Activated T-helper 1 cell treated with anti-CD3 and anti-CD28 coated beads, Interleukin-12 subunit alpha, Interleukin-12 subunit beta, Interleukin-2, Interleukin-4 antibody, amounts not matched to agents 30 ng/mL and 10 ng/mL and 1 ng/mL, durations not matched to agents 14 hours and 24 hours and 36 hours (primary cell): ENCODE measurements at regions not wholly inside any gene's neighbourhood (a gene's known extent, or its start where the extent isn't known, plus 50 kb on each side); places are given as distances from the start of the nearest gene placed in this dataset.

Experiments used
- DNase-seq: peaks from one replicate; pipeline ENCODE4 v3.0.0; 2021; ENCODE audit warnings: low spot score
- H3K27ac Mint-ChIP-seq: one replicate; pipeline ENCODE4 v1.8.0; 2021; ENCODE audit warnings: mild to moderate bottlenecking, mixed read lengths
- H3K27me3 Mint-ChIP-seq: one replicate; pipeline ENCODE4 v1.8.0; 2022; ENCODE audit warnings: mild to moderate bottlenecking, moderate library complexity, mixed read lengths; ENCODE audit not compliant: insufficient read depth
- H3K36me3 Mint-ChIP-seq: one replicate; pipeline ENCODE4 v1.8.0; 2021; ENCODE audit warnings: low read depth, mixed read lengths
- H3K4me1 Mint-ChIP-seq: one replicate; pipeline ENCODE4 v1.8.0; 2021; ENCODE audit warnings: low read depth, mixed read lengths
- H3K4me3 Mint-ChIP-seq: one replicate; pipeline ENCODE4 v1.8.0; 2021; ENCODE audit warnings: mild to moderate bottlenecking, moderate library complexity, mixed read lengths
- H3K9me3 Mint-ChIP-seq: one replicate; pipeline ENCODE4 v1.8.0; 2021; ENCODE audit warnings: mixed read lengths
- intact Hi-C: fragments of 100-400 bp; cut with micrococcal nuclease; formaldehyde crosslinking; loops from one replicate; pipeline ENCODE4 v1.15.1; 2024

DNA sequence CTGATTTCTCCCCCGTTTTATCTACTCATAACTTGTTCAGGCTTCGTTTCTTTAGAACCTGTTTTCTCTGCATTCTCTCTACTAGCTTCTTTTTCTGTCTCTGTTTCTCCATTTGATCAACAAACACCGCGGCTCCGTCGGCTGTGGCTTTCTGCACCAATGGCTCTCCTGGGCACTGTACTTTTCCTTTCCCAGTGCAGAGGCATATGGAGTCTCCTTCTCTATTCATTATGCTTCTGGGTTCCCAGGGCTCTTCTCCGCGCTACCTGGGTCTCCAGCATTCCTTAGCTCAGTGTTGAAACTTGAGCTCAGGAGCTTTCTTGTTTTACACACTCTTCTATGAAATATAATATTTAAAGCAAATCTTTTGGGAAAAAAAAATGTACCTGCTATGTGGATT is 196.6 kb upstream of the SOX11 start:
- no peak overlapping the region for H3K27ac Mint-ChIP-seq
- peaks cover 3% of the 10 kb centered on the region for H3K9me3 Mint-ChIP-seq
- H3K4me1 Mint-ChIP-seq, result no peaks in the 10 kb centered on the region
- no peaks in the 10 kb centered on the region for H3K27me3 Mint-ChIP-seq
- no peak overlapping the region for H3K4me3 Mint-ChIP-seq
- DNase-seq, result no peak
- H3K36me3 Mint-ChIP-seq, result no peaks in the 10 kb centered on the region
- intact Hi-C loops, result no loop called here

DNA sequence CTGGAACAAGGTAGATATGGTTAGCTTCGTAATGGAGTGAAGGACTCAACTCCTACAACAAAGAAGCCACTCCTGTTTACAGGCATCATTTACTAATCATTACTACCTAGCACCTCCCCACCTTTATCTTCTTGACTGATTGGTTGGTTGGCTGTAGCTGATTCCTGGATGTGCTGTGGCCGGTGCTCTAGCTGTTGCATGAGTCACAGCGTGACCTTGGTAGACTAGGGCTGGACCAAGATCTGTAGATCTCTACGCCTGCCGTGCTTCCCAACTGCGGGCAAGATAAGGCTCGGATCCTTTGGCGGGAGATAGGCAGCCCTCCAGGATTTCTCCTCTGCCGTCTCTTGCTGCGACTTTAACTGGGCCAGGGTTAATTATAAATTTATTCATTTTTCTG is 194.3 kb upstream of the SOX11 start:
- DNase-seq, result no peak
- Mint-ChIP-seq H3K9me3 (peaks cover 3% of the 10 kb centered on the region), H3K4me3 (no peak overlapping the region), H3K36me3 (no peaks in the 10 kb centered on the region), H3K27me3 (no peaks in the 10 kb centered on the region), H3K27ac (no peak overlapping the region), H3K4me1 (no peaks in the 10 kb centered on the region)
- intact Hi-C loops, result no loop called here

- no peak for DNase-seq
- no peak overlapping the region for H3K4me3 Mint-ChIP-seq
- peaks cover 3% of the 10 kb centered on the region for H3K9me3 Mint-ChIP-seq
- H3K4me1 Mint-ChIP-seq, result no peaks in the 10 kb centered on the region
- no peaks in the 10 kb centered on the region for H3K36me3 Mint-ChIP-seq
- no peak overlapping the region for H3K27ac Mint-ChIP-seq
- intact Hi-C loops, result no loop called here
- H3K27me3 Mint-ChIP-seq, result no peaks in the 10 kb centered on the region
Observed at GRCh38 chr2:5501807-5502206, 190.4 kb upstream of the SOX11 start.

- H3K9me3 Mint-ChIP-seq, result peaks cover 3% of the 10 kb centered on the region
- H3K36me3 Mint-ChIP-seq, result no peaks in the 10 kb centered on the region
- no peaks in the 10 kb centered on the region for H3K4me1 Mint-ChIP-seq
- H3K27ac Mint-ChIP-seq, result no peak overlapping the region
- DNase-seq, result no peak
- intact Hi-C loops, result no loop called here
- no peaks in the 10 kb centered on the region for H3K27me3 Mint-ChIP-seq
- no peak overlapping the region for H3K4me3 Mint-ChIP-seq
Observed at GRCh38 chr2:5502385-5502784, 189.8 kb upstream of the SOX11 start.

DNA sequence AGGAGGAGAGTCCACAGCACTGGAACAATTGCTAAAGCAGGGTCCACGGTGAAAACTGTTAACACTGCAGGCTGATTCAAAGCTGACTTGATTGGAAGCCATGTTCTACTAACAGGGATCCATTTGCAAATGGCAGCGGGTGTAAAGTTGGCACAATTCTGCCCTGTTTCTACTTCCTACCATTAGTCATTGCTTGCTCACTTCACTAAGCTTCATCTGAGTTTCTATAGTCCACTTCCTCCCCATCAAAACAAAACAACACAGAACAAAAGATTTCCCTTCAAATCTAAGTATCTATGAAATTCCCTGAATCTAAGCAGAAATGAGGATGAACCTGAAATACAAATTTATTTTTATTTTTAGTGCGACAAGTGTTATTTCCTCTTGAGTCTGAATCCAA is 187.4 kb upstream of the SOX11 start:
- intact Hi-C loops, result no loop called here
- H3K4me3 Mint-ChIP-seq, result no peak overlapping the region
- no peaks in the 10 kb centered on the region for H3K36me3 Mint-ChIP-seq
- no peak for DNase-seq
- H3K27ac Mint-ChIP-seq, result no peak overlapping the region
- H3K4me1 Mint-ChIP-seq, result no peaks in the 10 kb centered on the region
- no peaks in the 10 kb centered on the region for H3K9me3 Mint-ChIP-seq
- H3K27me3 Mint-ChIP-seq, result no peaks in the 10 kb centered on the region

DNA sequence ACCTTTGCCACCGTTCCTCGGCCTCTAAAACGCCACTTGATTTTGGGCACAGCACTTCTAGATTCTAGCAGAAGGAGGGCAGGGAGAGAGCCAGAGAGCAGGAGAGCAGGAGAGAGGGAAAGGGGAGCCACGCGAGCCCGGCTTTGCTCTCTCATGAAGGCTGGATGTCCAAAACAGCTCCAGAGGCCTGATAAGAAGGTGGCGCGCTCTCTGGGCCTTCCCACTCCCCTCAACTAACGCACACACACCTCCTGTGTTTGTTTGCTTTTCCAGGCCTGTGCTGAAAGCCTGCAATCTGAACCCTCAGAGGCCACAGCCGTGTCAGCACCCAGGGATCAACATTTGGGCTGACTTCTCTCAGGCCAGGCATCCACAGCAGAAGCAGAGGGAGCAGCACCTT is 184.8 kb upstream of the SOX11 start:
- no peaks in the 10 kb centered on the region for H3K36me3 Mint-ChIP-seq
- H3K27ac Mint-ChIP-seq, result no peak overlapping the region
- H3K4me1 Mint-ChIP-seq, result no peaks in the 10 kb centered on the region
- intact Hi-C loops, result no loop called here
- no peaks in the 10 kb centered on the region for H3K9me3 Mint-ChIP-seq
- H3K4me3 Mint-ChIP-seq, result no peak overlapping the region
- no peak for DNase-seq
- H3K27me3 Mint-ChIP-seq, result no peaks in the 10 kb centered on the region

GRCh38 chr2:5509362-5509761 is 182.8 kb upstream of the SOX11 start:
- Mint-ChIP-seq H3K36me3 (no peaks in the 10 kb centered on the region), H3K27me3 (no peaks in the 10 kb centered on the region)

GRCh38 chr2:5510082-5510481 is 182.1 kb upstream of the SOX11 start:
- DNase-seq, result no peak
- no peak overlapping the region for H3K4me3 Mint-ChIP-seq
- no peaks in the 10 kb centered on the region for H3K4me1 Mint-ChIP-seq
- H3K27ac Mint-ChIP-seq, result no peak overlapping the region
- no peaks in the 10 kb centered on the region for H3K9me3 Mint-ChIP-seq
- H3K27me3 Mint-ChIP-seq, result no peaks in the 10 kb centered on the region
- intact Hi-C loops, result no loop called here
- no peaks in the 10 kb centered on the region for H3K36me3 Mint-ChIP-seq

More at GRCh38 chr2:5509362-5509761, 182.8 kb upstream of the SOX11 start:
- Mint-ChIP-seq H3K4me1 (no peaks in the 10 kb centered on the region), H3K4me3 (no peak overlapping the region), H3K27ac (no peak overlapping the region), H3K9me3 (no peaks in the 10 kb centered on the region)
- intact Hi-C loops, result no loop called here
- DNase-seq, result no peak

DNA sequence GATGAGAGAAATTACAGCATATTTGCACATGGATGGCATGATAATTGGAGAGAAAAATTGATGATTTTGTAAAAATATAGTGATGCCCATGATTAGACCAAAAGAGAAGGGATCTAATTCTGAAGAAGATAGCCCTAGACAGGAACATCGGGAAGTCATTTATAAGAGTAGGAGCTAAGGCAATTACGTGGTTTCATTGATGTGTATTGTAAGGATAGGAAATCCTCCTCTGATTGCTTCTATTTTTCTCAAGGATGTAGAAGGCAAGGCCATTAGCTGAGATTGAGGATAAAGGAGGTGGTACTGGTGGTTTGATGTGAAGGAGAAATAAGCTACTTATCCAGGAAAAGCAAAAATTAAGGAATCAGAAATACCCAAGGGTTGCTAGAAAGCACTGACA is 176.5 kb upstream of the SOX11 start:
- Mint-ChIP-seq H3K4me1 (no peaks in the 10 kb centered on the region), H3K27ac (no peak overlapping the region), H3K27me3 (no peaks in the 10 kb centered on the region), H3K9me3 (no peaks in the 10 kb centered on the region), H3K4me3 (no peak overlapping the region), H3K36me3 (no peaks in the 10 kb centered on the region)
- DNase-seq, result no peak
- intact Hi-C loops, result no loop called here

GRCh38 chr2:5519286-5519685 is 172.9 kb upstream of the SOX11 start:
- Mint-ChIP-seq H3K4me1 (no peaks in the 10 kb centered on the region), H3K27me3 (no peaks in the 10 kb centered on the region), H3K9me3 (no peaks in the 10 kb centered on the region), H3K27ac (no peak overlapping the region), H3K36me3 (no peaks in the 10 kb centered on the region), H3K4me3 (no peak overlapping the region)
- intact Hi-C loops, result no loop called here
- no peak for DNase-seq

GRCh38 chr2:5520463-5520972 is 171.7 kb upstream of the SOX11 start:
- no peak for DNase-seq
- Mint-ChIP-seq H3K27me3 (no peaks in the 10 kb centered on the region), H3K27ac (no peak overlapping the region), H3K36me3 (no peaks in the 10 kb centered on the region), H3K9me3 (no peaks in the 10 kb centered on the region), H3K4me3 (no peak overlapping the region), H3K4me1 (no peaks in the 10 kb centered on the region)
- intact Hi-C loops, result no loop called here

- H3K4me3 Mint-ChIP-seq, result no peak overlapping the region
- H3K27ac Mint-ChIP-seq, result no peak overlapping the region
- H3K36me3 Mint-ChIP-seq, result no peaks in the 10 kb centered on the region
- H3K9me3 Mint-ChIP-seq, result peaks cover 2% of the 10 kb centered on the region
- intact Hi-C loops, result no loop called here
- no peaks in the 10 kb centered on the region for H3K4me1 Mint-ChIP-seq
- no peaks in the 10 kb centered on the region for H3K27me3 Mint-ChIP-seq
- DNase-seq, result no peak
Observed at GRCh38 chr2:5521461-5521860, 170.7 kb upstream of the SOX11 start.

- Mint-ChIP-seq H3K36me3 (no peaks in the 10 kb centered on the region), H3K4me1 (no peaks in the 10 kb centered on the region)
- intact Hi-C loops, result no loop called here
Observed at GRCh38 chr2:5524551-5524950, 167.6 kb upstream of the SOX11 start.

GRCh38 chr2:5528706-5529105 is 163.5 kb upstream of the SOX11 start:
- no peaks in the 10 kb centered on the region for H3K36me3 Mint-ChIP-seq
- no peaks in the 10 kb centered on the region for H3K27me3 Mint-ChIP-seq
- peaks cover 4% of the 10 kb centered on the region for H3K9me3 Mint-ChIP-seq
- DNase-seq, result no peak
- no peak overlapping the region for H3K27ac Mint-ChIP-seq
- intact Hi-C loops, result no loop called here
- no peaks in the 10 kb centered on the region for H3K4me1 Mint-ChIP-seq
- no peak overlapping the region for H3K4me3 Mint-ChIP-seq

More at GRCh38 chr2:5524551-5524950, 167.6 kb upstream of the SOX11 start:
- no peak for DNase-seq
- no peak overlapping the region for H3K4me3 Mint-ChIP-seq
- H3K27me3 Mint-ChIP-seq, result no peaks in the 10 kb centered on the region
- H3K27ac Mint-ChIP-seq, result no peak overlapping the region
- H3K9me3 Mint-ChIP-seq, result peaks cover 4% of the 10 kb centered on the region
